ENCODE measurements at regions not wholly inside any gene's neighbourhood (a gene's known extent, or its start where the extent isn't known, plus 50 kb on each side); places are given as distances from the start of the nearest gene placed in this dataset.

GRCh38 chr1:55287723-55288122 is 72.6 kb upstream of the USP24 start:
- TF ChIP-seq POLR2A (IDR thresholded peaks at IDR 0.05; ENCODE audit: low read length) = no peak
- no peak for DNase-seq

- DNase-seq = no peak
- TF ChIP-seq POLR2A (IDR thresholded peaks at IDR 0.05; ENCODE audit: low read length) = no peak
- TF ChIP-seq GATA1 (IDR thresholded peaks at IDR 0.05; ENCODE audit: low read depth, low read length) = no peak
Observed at GRCh38 chr1:55286856-55287602, 71.9 kb upstream of the USP24 start.

- no peak for TF ChIP-seq GATA1 (IDR thresholded peaks at IDR 0.05; ENCODE audit: low read depth, low read length)
- TF ChIP-seq POLR2A (IDR thresholded peaks at IDR 0.05; ENCODE audit: low read length) = no peak
- DNase-seq = no peak
Observed at GRCh38 chr1:55285834-55286233, 70.7 kb upstream of the USP24 start.

GRCh38 chr1:55284856-55285255 is 69.7 kb upstream of the USP24 start:
- peak; percentile 34 to 56 for DNase-seq
- no peak for TF ChIP-seq GATA1 (IDR thresholded peaks at IDR 0.05; ENCODE audit: low read depth, low read length)
- no peak for TF ChIP-seq POLR2A (IDR thresholded peaks at IDR 0.05; ENCODE audit: low read length)

GRCh38 chr1:55282058-55282457 is 66.9 kb upstream of the USP24 start:
- no peak for TF ChIP-seq GATA1 (IDR thresholded peaks at IDR 0.05; ENCODE audit: low read depth, low read length)
- no peak for TF ChIP-seq POLR2A (IDR thresholded peaks at IDR 0.05; ENCODE audit: low read length)
- no peak for DNase-seq

- no peak for DNase-seq
Observed at GRCh38 chr1:55280731-55281130, 65.6 kb upstream of the USP24 start.

GRCh38 chr1:55279627-55280026 is 64.5 kb upstream of the USP24 start:
- no peak for DNase-seq
- no peak for TF ChIP-seq POLR2A (IDR thresholded peaks at IDR 0.05; ENCODE audit: low read length)
- TF ChIP-seq GATA1 (IDR thresholded peaks at IDR 0.05; ENCODE audit: low read depth, low read length) = no peak

More at GRCh38 chr1:55280731-55281130, 65.6 kb upstream of the USP24 start:
- no peak for TF ChIP-seq POLR2A (IDR thresholded peaks at IDR 0.05; ENCODE audit: low read length)
- TF ChIP-seq GATA1 (IDR thresholded peaks at IDR 0.05; ENCODE audit: low read depth, low read length) = no peak

GRCh38 chr1:55278378-55278777 is 63.2 kb upstream of the USP24 start:
- DNase-seq = peak in 1 of 2 experiments; percentile 13
- TF ChIP-seq POLR2A (IDR thresholded peaks at IDR 0.05; ENCODE audit: low read length) (no peak), GATA1 (IDR thresholded peaks at IDR 0.05; ENCODE audit: low read depth, low read length) (no peak)

GRCh38 chr1:55277377-55278130 is 62.4 kb upstream of the USP24 start:
- TF ChIP-seq POLR2A (IDR thresholded peaks at IDR 0.05; ENCODE audit: low read length) = peak; percentile 51
- TF ChIP-seq GATA1 (IDR thresholded peaks at IDR 0.05; ENCODE audit: low read depth, low read length) = no peak
- peak; percentile 91 to 94 for DNase-seq

GRCh38 chr1:55276671-55277376 is 61.7 kb upstream of the USP24 start:
- TF ChIP-seq GATA1 (IDR thresholded peaks at IDR 0.05; ENCODE audit: low read depth, low read length) = no peak
- TF ChIP-seq POLR2A (IDR thresholded peaks at IDR 0.05; ENCODE audit: low read length) = no peak
- DNase-seq = peak; percentile 31 to 57

- no peak for TF ChIP-seq POLR2A (IDR thresholded peaks at IDR 0.05; ENCODE audit: low read length)
- TF ChIP-seq GATA1 (IDR thresholded peaks at IDR 0.05; ENCODE audit: low read depth, low read length) = no peak
- DNase-seq = peak; percentile 85 to 87
Observed at GRCh38 chr1:55275941-55276341, 60.8 kb upstream of the USP24 start.

- TF ChIP-seq GATA1 (IDR thresholded peaks at IDR 0.05; ENCODE audit: low read depth, low read length) = no peak
- no peak for TF ChIP-seq POLR2A (IDR thresholded peaks at IDR 0.05; ENCODE audit: low read length)
- DNase-seq = peak; percentile 82 to 89
Observed at GRCh38 chr1:55275151-55275748, 60.1 kb upstream of the USP24 start.

GRCh38 chr1:55272994-55273393 is 57.8 kb upstream of the USP24 start:
- TF ChIP-seq GATA1 (IDR thresholded peaks at IDR 0.05; ENCODE audit: low read depth, low read length) = no peak
- no peak for TF ChIP-seq POLR2A (IDR thresholded peaks at IDR 0.05; ENCODE audit: low read length)
- peak; percentile 41 to 42 for DNase-seq

Data from erythroblast (primary cell).